GM18867 (cell line): ENCODE measurements at regions not wholly inside any gene's neighbourhood (a gene's known extent, or its start where the extent isn't known, plus 50 kb on each side); places are given as distances from the start of the nearest gene placed in this dataset.

ENCODE experiments used
- ATAC-seq: cut with Tn5 transposase; IDR thresholded peaks from one replicate; pipeline ENCODE4 v1.9.1; 2021; ENCODE audit warnings: mild to moderate bottlenecking, moderate library complexity; ENCODE audit not compliant: unreplicated experiment

- no peak for ATAC-seq
Observed at GRCh38 chr14:100399052-100399849, 76.1 kb downstream of the SLC25A47 start.

DNA sequence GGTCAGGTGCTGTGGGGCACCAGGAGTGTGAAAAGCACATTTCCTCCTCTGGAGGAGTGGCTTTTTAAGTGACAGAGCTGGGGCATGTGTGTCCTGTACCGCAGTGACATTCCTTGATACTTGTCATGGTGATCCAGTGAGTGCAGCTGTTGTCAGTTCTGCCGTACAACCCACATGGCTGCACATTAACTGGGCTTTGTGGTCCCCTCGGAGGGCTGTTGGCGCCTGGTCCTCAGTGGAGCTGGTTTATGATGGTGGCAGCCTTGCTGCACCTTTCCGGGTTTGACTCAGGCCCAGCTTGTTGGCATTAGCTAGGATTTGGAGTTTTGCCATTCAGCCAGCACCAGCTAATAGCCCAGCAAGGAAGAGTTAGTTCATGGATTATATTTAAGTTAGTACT, 77.0 kb downstream of the SLC25A47 start:
- ATAC-seq: no peak

- ATAC-seq: no peak
Observed at GRCh38 chr14:100401031-100401692, 78.0 kb downstream of the SLC25A47 start.

DNA sequence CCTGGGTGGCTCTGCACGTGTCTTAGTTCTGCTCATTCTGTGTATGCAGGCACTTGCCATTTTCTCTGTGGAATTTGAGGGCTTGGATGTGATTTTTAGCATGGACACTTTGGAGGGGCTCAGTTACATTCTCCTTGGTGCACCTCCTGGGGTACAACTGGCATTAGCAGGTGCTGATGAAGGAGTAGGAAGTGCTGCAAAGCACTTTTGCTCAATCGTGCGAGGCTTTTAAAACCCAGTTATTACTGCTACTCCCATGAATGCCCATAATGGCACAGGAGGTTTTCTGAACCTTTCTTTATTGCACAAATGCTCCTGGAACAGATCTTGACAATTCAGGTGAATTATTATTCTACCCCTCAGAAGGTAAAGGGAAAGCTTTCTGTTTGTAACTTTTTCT, 78.7 kb downstream of the SLC25A47 start:
- no peak for ATAC-seq

DNA sequence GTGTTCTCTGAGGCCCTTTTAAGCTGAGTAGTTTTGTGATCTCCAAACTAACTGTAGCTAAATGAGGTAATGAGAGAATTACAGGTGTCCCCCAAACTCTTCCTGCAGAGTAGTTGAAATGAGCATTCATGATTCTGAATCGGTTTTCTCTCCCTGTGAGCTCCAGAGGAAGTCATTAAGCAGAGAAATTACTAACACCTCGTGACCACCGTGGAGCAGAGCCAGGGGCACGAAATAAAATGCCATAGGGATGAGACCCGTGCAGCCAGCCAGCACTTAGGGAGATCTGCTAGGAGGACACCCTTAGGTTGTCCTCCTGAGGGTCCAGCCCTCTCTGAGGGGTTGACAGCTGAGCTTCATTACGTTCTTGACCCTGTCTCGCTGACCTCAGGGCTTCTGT, 79.5 kb downstream of the SLC25A47 start:
- ATAC-seq: no peak

- no peak for ATAC-seq
Observed at GRCh38 chr14:100403105-100403504, 80.0 kb downstream of the SLC25A47 start.

DNA sequence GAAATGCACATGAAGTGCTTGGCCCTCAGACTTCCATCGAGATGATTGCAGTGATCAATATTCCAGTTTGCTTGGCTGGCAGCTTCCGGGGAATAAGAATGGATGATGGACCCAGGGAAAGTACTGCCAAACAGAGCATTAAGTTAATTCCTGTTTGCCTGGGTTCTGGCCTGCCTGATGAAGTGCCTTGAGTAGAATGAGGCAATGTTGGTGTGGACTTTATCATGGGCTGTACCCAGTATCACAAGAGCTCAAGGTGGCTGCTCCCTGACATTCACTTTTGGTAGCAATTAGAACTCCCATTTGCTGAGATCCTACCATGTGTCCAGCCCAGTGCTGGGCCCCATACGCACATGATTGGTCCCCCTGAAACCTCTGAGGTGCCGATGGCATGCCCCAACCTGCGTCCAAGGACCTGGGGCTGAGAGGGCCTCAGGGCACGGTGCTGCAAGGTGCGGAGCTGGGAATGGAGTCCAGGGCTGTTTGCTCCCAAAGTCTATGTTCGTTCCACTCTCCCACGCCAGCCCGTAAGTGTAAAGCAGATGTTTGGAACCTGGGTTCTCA, 80.7 kb downstream of the SLC25A47 start:
- no peak for ATAC-seq

GRCh38 chr14:100404419-100404818, 81.3 kb downstream of the SLC25A47 start:
- ATAC-seq: no peak

GRCh38 chr14:100405760-100406455, 82.8 kb downstream of the SLC25A47 start:
- no peak for ATAC-seq

DNA sequence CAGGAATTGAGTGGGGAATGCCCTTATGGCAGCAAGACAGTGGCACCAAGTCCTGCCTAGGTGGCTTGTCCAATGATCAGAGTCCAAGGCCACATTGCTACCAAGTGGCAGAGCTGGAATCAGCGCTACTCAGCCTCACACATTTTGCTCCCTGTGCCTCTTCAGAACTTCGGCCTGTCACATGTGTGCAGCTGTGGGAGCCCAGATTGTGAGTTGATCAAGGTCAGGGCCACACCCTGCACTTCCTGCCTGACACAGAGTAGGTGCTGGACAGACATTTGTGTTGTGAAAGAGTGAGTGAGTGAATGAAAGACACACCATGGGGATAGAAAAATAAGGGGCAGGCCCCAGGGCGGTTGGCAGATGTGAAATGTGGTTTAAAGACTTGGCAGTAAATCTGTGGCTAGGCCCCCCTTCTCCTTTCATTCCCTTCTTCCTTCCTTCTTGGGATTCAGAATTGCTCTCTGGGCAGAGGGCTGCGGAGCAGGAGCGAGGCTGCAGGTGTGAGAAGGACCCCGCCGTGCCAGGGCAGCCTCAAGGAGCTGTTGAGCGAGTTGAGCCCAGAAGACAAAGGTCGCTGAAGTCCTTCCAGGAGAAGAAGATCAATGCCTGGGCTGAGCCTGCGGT, 83.5 kb downstream of the SLC25A47 start:
- ATAC-seq: no peak

DNA sequence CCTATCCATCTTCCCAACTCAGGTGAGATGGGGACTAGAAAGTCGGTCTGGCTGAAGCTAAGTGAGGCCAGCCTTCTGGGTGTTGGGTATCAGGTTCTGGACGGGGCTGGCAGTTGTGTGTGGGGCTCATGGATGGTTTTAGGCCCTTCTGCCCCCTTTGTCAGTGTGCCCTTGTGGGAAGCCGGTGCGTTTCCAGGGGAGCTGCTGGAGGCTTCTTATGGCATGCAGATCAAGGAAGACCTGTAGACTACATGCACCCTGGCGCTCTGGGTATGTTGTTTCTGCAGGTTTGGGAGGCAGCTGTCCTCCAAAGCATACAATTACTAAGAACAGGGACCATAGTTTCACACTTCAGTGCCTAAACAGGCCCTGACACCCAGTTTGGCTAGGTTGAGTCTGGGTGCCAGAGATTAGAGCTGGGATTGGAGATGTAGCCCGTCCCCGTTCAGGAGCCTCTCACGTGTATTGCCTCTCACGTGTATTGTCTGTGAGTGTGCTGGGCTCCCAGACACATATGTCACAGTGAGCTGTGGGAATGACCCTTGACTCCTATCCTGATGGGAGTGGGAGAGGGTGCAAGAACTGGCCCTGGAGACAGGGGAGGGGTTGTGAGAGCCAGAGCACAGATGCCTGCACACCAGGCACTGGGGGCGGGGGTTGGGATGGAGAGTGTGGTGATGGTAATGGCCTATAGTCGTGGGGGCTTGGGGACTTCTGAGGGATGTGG, 84.4 kb downstream of the SLC25A47 start:
- ATAC-seq: no peak

- no peak for ATAC-seq
Observed at GRCh38 chr14:100408350-100409002, 85.3 kb downstream of the SLC25A47 start.

GRCh38 chr14:100409003-100409360, 85.8 kb downstream of the SLC25A47 start:
- no peak for ATAC-seq

GRCh38 chr14:100409651-100410050, 86.5 kb downstream of the SLC25A47 start:
- no peak for ATAC-seq

- ATAC-seq: no peak
Observed at GRCh38 chr14:100410056-100410565, 87.0 kb downstream of the SLC25A47 start.

- no peak for ATAC-seq
Observed at GRCh38 chr14:100413699-100414098, 90.6 kb downstream of the SLC25A47 start.

DNA sequence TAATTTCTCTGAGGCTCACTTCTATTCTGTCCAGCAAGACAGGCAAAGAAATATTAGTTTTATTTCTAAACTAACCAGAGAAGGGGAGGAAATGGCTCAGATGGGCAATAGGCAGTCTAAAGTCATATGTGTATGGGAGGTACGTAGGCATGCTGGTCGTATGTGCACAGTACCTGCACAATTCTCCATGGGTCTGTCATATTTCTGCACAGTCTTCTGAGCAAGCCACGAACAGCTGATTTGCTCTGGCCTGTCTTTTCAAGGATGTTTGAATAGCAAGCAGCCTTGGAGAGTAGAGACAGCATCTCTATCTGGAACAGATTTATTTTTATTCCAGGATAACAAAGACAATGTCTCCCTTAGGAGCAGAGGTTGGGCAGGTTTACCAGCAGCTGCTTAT, 92.1 kb downstream of the SLC25A47 start:
- no peak for ATAC-seq

DNA sequence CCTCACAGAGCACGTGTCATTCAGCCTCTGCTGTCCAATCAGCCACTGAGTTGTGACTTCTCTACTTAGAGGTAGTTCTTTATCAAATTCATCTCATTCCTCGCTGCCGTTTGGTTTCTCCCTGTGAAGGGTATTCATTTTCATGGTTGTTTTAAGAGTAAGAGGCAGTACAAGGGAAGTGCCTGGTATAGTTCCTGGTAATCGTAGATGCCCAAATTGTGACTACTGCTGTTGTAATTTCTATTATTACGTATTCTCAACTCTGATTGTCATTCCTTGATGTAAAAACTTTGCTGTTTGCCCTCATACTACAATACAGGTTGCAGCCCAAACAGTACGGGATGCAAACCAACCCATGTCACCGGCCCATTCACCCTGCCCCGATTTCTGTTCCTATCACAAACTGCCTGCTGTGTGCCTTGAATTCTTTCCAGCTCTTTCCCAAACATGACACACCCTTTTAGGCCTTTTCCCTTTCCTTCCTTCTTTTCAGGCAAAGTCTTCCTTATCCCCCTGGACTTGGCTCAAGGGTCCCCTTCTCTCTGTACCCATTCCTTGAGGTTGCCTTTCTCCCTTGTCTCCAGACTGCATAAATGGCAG, 93.0 kb downstream of the SLC25A47 start:
- no peak for ATAC-seq
